Duodenal mucosa (tissue), 2 donors: ENCODE measurements at regions not wholly inside any gene's neighbourhood (a gene's known extent, or its start where the extent isn't known, plus 50 kb on each side); places are given as distances from the start of the nearest gene placed in this dataset.

Experiments used
- H3K27ac ChIP-seq: one replicate; pipeline ENCODE4 v1.7.0; 2013; ENCODE audit warnings: low read depth, low read length
- H3K27me3 ChIP-seq, 2 donors: one replicate each; pipeline ENCODE4 v1.7.0; 2013; ENCODE audit warnings: low read length in 2 of 2, control low read depth in 1 of 2; ENCODE audit not compliant: insufficient read depth in 2 of 2, control insufficient read depth in 1 of 2
- H3K36me3 ChIP-seq, 2 donors: one replicate each; pipeline ENCODE4 v1.7.0; 2013; ENCODE audit warnings: low read length in 2 of 2, control low read depth in 1 of 2; ENCODE audit not compliant: insufficient read depth in 2 of 2, control insufficient read depth in 1 of 2
- H3K4me1 ChIP-seq, 2 donors: one replicate each; pipeline ENCODE4 v1.7.0; 2013; ENCODE audit warnings: low read length in 2 of 2, control low read depth in 1 of 2; ENCODE audit not compliant: insufficient read depth in 2 of 2, control insufficient read depth in 1 of 2
- H3K4me3 ChIP-seq, 2 donors: one replicate each; pipeline ENCODE4 v1.7.0; 2013; ENCODE audit warnings: low read length in 2 of 2, low read depth in 1 of 2
- H3K9ac ChIP-seq, 2 donors: one replicate each; pipeline ENCODE4 v1.7.0; 2013; ENCODE audit warnings: low read length in 2 of 2, low read depth in 1 of 2
- H3K9me3 ChIP-seq, 2 donors: one replicate each; pipeline ENCODE4 v1.7.0; 2013; ENCODE audit warnings: low read length in 2 of 2, control low read depth in 1 of 2; ENCODE audit not compliant: control insufficient read depth in 1 of 2

DNA sequence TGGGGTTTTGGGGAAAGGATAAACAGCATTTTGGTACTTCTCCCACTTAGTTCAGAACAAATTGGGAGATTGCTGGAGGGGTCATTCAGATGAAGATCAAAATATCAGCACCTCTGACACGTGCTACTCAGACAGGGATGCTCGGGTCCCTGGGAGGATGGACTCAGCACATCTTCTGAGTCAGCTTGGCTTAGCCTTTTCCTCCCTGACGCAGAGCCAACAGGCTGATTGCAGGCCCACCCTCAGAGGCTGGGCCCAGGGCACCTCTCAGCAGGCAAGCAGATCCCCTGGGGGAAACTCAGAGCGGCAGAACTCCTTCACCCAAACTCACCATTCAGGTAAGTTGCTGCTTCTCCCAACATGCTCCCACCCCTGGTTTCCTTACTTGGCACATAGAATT is 304.9 kb downstream of the TLE3 start:
- Histone ChIP-seq H3K9ac (no peak overlapping the region), H3K4me3 (no peak overlapping the region), H3K27me3 (no peaks in the 10 kb centered on the region), H3K9me3 (no peaks in the 10 kb centered on the region), H3K27ac (no peak overlapping the region), H3K4me1 (no peaks in the 10 kb centered on the region), H3K36me3 (no peaks in the 10 kb centered on the region)

GRCh38 chr15:69793431-69793780 is 304.3 kb downstream of the TLE3 start:
- H3K27me3 ChIP-seq = no peaks in the 10 kb centered on the region
- H3K4me1 ChIP-seq = no peaks in the 10 kb centered on the region
- no peak overlapping the region for H3K4me3 ChIP-seq
- no peaks in the 10 kb centered on the region for H3K9me3 ChIP-seq
- no peak overlapping the region for H3K9ac ChIP-seq
- no peaks in the 10 kb centered on the region for H3K36me3 ChIP-seq
- H3K27ac ChIP-seq = no peak overlapping the region

GRCh38 chr15:69793781-69794451 is 303.8 kb downstream of the TLE3 start:
- no peak overlapping the region for H3K9ac ChIP-seq
- H3K27ac ChIP-seq = no peak overlapping the region

DNA sequence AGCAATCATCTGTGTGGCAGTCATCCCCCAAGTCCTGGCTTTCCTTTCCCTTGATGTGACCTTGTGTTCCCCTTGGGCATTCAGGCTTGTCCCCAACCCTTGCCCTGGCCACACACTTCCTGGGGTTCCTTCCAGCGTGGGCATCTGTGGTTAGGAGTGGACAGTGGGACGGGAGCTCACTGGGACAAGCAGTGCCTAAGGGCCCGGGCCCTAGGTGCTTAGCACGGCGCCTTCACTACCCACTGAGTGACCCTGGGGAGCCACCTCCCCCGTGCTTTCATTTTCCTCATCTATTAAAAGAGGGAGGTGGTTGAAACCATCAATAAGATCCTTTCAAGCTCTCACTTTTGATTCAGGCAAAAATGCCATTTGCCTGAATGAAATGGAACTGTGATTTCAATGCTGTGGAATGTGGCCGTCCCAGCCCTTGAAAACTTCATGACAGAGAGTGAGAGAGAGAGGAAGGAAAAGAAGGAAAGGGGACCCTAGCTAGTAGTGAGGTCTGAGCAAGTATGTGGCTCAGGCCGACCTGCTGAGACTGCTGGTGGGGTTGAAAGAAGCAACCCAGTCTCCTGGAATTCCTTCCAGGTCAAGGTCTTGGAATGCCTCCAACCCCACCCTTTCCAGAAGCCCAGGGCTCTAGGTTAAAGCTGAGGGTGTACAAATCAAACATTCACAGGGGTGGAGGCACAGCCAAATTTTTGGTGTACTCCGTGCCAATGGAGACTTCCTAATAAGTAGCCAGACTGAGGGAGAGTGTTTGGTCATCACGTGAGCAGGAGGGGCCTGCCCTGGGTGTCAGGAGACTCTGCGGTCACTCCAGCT is 302.9 kb downstream of the TLE3 start:
- H3K9ac ChIP-seq = no peak overlapping the region
- H3K4me1 ChIP-seq = no peaks in the 10 kb centered on the region
- no peak overlapping the region for H3K27ac ChIP-seq
- H3K4me3 ChIP-seq = no peak overlapping the region
- H3K36me3 ChIP-seq = no peaks in the 10 kb centered on the region
- H3K27me3 ChIP-seq = no peaks in the 10 kb centered on the region
- H3K9me3 ChIP-seq = no peaks in the 10 kb centered on the region

More at GRCh38 chr15:69793781-69794451, 303.8 kb downstream of the TLE3 start:
- Histone ChIP-seq H3K36me3 (no peaks in the 10 kb centered on the region), H3K4me3 (no peak overlapping the region), H3K27me3 (no peaks in the 10 kb centered on the region), H3K9me3 (no peaks in the 10 kb centered on the region), H3K4me1 (no peaks in the 10 kb centered on the region)

DNA sequence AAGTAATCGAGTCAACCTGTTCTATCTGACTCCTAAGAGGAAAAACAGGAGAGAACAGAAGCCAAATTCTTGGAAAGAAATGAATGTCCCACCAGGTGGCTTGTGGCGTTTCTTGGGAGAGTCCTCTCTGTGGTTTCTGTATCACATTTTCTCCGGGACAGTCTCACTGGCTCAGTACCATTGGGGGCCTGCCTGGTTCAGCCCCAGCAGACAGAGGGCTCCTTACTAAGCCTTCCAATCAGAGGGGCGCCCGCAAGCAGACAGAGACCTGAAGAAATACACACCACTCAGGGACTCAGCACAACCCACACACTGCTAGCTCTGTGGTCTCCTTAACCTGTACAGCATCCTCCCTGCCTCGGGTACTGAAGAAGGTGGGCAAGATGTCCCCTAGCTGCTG is 302.1 kb downstream of the TLE3 start:
- Histone ChIP-seq H3K27ac (no peak overlapping the region), H3K9ac (no peak overlapping the region), H3K36me3 (no peaks in the 10 kb centered on the region), H3K4me1 (no peaks in the 10 kb centered on the region), H3K4me3 (no peak overlapping the region), H3K27me3 (no peaks in the 10 kb centered on the region), H3K9me3 (no peaks in the 10 kb centered on the region)

- H3K4me1 ChIP-seq = no peaks in the 10 kb centered on the region
- H3K27ac ChIP-seq = no peak overlapping the region
- no peaks in the 10 kb centered on the region for H3K36me3 ChIP-seq
- no peak overlapping the region for H3K9ac ChIP-seq
- no peak overlapping the region for H3K4me3 ChIP-seq
- no peaks in the 10 kb centered on the region for H3K9me3 ChIP-seq
- no peaks in the 10 kb centered on the region for H3K27me3 ChIP-seq
Measured at GRCh38 chr15:69797051-69797595, 300.6 kb downstream of the TLE3 start.

DNA sequence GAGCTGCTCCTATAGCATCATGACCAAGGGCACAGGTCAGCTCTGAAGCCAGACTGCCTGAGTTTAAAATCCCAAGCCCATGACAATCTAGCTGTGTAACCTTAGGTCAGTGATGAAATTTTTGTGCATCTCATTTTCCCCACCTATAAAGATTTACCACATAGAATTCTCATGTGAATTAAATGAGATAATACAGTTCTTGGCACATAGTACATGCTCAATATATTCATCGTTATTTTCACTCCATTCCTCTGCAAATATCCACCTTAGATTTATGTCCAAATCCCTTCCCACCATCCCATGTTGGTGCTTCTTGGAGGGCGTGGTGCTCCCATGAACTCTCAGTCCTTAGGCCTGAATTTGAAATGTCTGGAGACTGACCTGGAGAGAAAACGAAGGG is 300.1 kb downstream of the TLE3 start:
- H3K36me3 ChIP-seq = no peaks in the 10 kb centered on the region
- no peak overlapping the region for H3K4me3 ChIP-seq
- H3K27me3 ChIP-seq = peaks cover 0 to 4% of the 10 kb centered on the region in 2 donors
- H3K4me1 ChIP-seq = no peaks in the 10 kb centered on the region
- no peak overlapping the region for H3K27ac ChIP-seq
- H3K9me3 ChIP-seq = no peaks in the 10 kb centered on the region
- H3K9ac ChIP-seq = no peak overlapping the region

- H3K27ac ChIP-seq = no peak overlapping the region
Measured at GRCh38 chr15:69798481-69799250, 299.1 kb downstream of the TLE3 start.

GRCh38 chr15:69801144-69801543 is 296.6 kb downstream of the TLE3 start:
- Histone ChIP-seq H3K4me3 (no peak overlapping the region), H3K27me3 (peaks cover 4% of the 10 kb centered on the region in 2 donors), H3K9ac (no peak overlapping the region), H3K36me3 (no peaks in the 10 kb centered on the region), H3K9me3 (no peaks in the 10 kb centered on the region), H3K27ac (no peak overlapping the region), H3K4me1 (no peaks in the 10 kb centered on the region)

More at GRCh38 chr15:69798481-69799250, 299.1 kb downstream of the TLE3 start:
- no peak overlapping the region for H3K4me3 ChIP-seq
- no peak overlapping the region for H3K9ac ChIP-seq
- no peaks in the 10 kb centered on the region for H3K9me3 ChIP-seq
- H3K27me3 ChIP-seq = peaks cover 0 to 4% of the 10 kb centered on the region in 2 donors
- H3K4me1 ChIP-seq = no peaks in the 10 kb centered on the region
- no peaks in the 10 kb centered on the region for H3K36me3 ChIP-seq

- Histone ChIP-seq H3K4me1 (no peaks in the 10 kb centered on the region), H3K27me3 (peaks cover 4% of the 10 kb centered on the region in 2 donors), H3K4me3 (no peak overlapping the region)
Measured at GRCh38 chr15:69802432-69802831, 295.3 kb downstream of the TLE3 start.

More at GRCh38 chr15:69802432-69802831, 295.3 kb downstream of the TLE3 start:
- H3K36me3 ChIP-seq = no peaks in the 10 kb centered on the region
- no peaks in the 10 kb centered on the region for H3K9me3 ChIP-seq
- no peak overlapping the region for H3K9ac ChIP-seq
- H3K27ac ChIP-seq = no peak overlapping the region
